ENCODE measurements at regions not wholly inside any gene's neighbourhood (a gene's known extent, or its start where the extent isn't known, plus 50 kb on each side); places are given as distances from the start of the nearest gene placed in this dataset.

DNA sequence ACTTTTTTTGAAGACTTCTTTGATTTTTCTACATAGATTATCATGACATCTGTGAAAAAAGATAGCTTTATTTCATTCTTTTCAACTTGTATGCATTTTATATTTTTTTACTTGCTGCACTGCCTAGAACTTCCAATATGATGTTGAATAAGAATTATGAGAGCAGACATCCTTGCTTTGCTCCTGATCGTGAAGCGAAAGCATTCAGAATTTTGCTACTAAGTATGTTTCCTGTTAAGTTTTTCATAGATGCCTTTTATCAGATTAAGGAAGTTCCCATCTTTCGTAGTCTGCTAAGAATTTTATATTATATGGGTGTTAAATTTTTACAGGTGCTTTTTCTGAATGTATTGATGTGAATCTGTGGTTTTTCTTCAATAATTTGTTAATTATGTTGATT is 163.4 kb upstream of the GADL1 start:
- DNase-seq (ENCODE audit: extremely low read depth, insufficient read length), result no peak
- no peaks in the 10 kb centered on the region for H3K27me3 ChIP-seq (replicated peaks; ENCODE audit: control insufficient read depth, insufficient read depth, low read length)
- no peaks in the 10 kb centered on the region for H3K36me3 ChIP-seq (ENCODE audit: control insufficient read depth, insufficient read depth, low read length)
- TF ChIP-seq, protein P1, sequence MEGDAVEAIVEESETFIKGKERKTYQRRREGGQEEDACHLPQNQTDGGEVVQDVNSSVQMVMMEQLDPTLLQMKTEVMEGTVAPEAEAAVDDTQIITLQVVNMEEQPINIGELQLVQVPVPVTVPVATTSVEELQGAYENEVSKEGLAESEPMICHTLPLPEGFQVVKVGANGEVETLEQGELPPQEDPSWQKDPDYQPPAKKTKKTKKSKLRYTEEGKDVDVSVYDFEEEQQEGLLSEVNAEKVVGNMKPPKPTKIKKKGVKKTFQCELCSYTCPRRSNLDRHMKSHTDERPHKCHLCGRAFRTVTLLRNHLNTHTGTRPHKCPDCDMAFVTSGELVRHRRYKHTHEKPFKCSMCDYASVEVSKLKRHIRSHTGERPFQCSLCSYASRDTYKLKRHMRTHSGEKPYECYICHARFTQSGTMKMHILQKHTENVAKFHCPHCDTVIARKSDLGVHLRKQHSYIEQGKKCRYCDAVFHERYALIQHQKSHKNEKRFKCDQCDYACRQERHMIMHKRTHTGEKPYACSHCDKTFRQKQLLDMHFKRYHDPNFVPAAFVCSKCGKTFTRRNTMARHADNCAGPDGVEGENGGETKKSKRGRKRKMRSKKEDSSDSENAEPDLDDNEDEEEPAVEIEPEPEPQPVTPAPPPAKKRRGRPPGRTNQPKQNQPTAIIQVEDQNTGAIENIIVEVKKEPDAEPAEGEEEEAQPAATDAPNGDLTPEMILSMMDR (IDR thresholded peaks at IDR 0.05; ENCODE audit: insufficient read depth, low read length, poor library complexity, severe bottlenecking), result no peak
- H3K4me3 ChIP-seq (replicated peaks; ENCODE audit: low read depth, low read length), result no peak overlapping the region

GRCh38 chr3:31064021-31064420 is 169.6 kb upstream of the GADL1 start:
- TF ChIP-seq, protein P1 (IDR thresholded peaks at IDR 0.05; ENCODE audit: insufficient read depth, low read length, poor library complexity, severe bottlenecking), result no peak
- no peaks in the 10 kb centered on the region for H3K27me3 ChIP-seq (replicated peaks; ENCODE audit: control insufficient read depth, insufficient read depth, low read length)
- H3K36me3 ChIP-seq (ENCODE audit: control insufficient read depth, insufficient read depth, low read length), result no peaks in the 10 kb centered on the region
- H3K4me3 ChIP-seq (replicated peaks; ENCODE audit: low read depth, low read length), result no peak overlapping the region
- no peak for DNase-seq (ENCODE audit: extremely low read depth, insufficient read length)

DNA sequence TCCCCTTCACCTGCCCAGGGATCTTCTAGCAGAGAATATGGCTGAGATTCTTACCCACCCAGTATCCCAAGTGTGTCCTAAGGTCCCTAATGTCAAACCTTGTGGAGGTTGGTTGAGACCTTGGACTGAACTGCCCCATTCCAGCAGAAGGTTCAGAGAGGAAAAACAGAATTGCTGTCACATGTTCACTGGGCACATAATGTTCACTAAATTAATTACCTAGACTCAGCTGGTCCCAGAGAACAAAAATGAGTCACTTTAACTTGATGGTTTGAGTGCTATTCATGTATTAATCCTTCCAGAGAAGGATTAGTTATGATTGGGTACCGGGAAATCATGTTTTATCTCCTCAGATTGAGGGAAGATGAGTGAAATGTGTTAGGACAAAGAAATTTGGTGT is 171.3 kb upstream of the GADL1 start:
- TF ChIP-seq, protein P1 (IDR thresholded peaks at IDR 0.05; ENCODE audit: insufficient read depth, low read length, poor library complexity, severe bottlenecking), result no peak
- no peak for DNase-seq (ENCODE audit: extremely low read depth, insufficient read length)
- H3K36me3 ChIP-seq (ENCODE audit: control insufficient read depth, insufficient read depth, low read length), result no peaks in the 10 kb centered on the region
- H3K27me3 ChIP-seq (replicated peaks; ENCODE audit: control insufficient read depth, insufficient read depth, low read length), result no peaks in the 10 kb centered on the region
- H3K4me3 ChIP-seq (replicated peaks; ENCODE audit: low read depth, low read length), result no peak overlapping the region

- H3K36me3 ChIP-seq (ENCODE audit: control insufficient read depth, insufficient read depth, low read length), result no peaks in the 10 kb centered on the region
- H3K27me3 ChIP-seq (replicated peaks; ENCODE audit: control insufficient read depth, insufficient read depth, low read length), result no peaks in the 10 kb centered on the region
- TF ChIP-seq, protein P1 (IDR thresholded peaks at IDR 0.05; ENCODE audit: insufficient read depth, low read length, poor library complexity, severe bottlenecking), result no peak
- DNase-seq (ENCODE audit: extremely low read depth, insufficient read length), result no peak
- no peak overlapping the region for H3K4me3 ChIP-seq (replicated peaks; ENCODE audit: low read depth, low read length)
These were observed 172.5 kb upstream of the GADL1 start for GRCh38 chr3:31067004-31067403.

GRCh38 chr3:31075471-31075870 is 181.0 kb upstream of the GADL1 start:
- no peak overlapping the region for H3K4me3 ChIP-seq (replicated peaks; ENCODE audit: low read depth, low read length)
- H3K27me3 ChIP-seq (replicated peaks; ENCODE audit: control insufficient read depth, insufficient read depth, low read length), result no peaks in the 10 kb centered on the region
- TF ChIP-seq, protein P1 (IDR thresholded peaks at IDR 0.05; ENCODE audit: insufficient read depth, low read length, poor library complexity, severe bottlenecking), result no peak
- no peak for DNase-seq (ENCODE audit: extremely low read depth, insufficient read length)
- H3K36me3 ChIP-seq (ENCODE audit: control insufficient read depth, insufficient read depth, low read length), result no peaks in the 10 kb centered on the region

DNA sequence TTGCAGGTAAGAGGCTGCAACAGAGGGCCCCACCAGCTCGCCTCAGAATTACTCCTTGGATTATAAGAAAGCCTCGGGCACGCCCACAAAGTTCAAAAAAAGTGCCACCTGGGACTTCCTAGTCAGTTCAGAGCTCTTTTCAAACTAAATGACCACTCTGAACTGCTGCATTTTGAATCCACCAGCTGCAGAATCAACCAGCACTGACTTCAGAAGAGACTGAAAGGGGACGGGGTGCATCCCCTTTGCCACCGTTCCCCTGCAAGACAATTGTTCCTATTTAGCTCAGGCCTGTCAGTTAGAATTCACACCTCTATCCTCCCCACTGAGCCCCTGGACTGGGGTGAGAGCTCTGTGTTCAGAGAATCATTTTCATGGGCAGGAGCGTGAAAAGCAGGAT is 181.4 kb upstream of the GADL1 start:
- H3K4me3 ChIP-seq (replicated peaks; ENCODE audit: low read depth, low read length), result no peak overlapping the region
- no peak for DNase-seq (ENCODE audit: extremely low read depth, insufficient read length)
- TF ChIP-seq, protein P1 (IDR thresholded peaks at IDR 0.05; ENCODE audit: insufficient read depth, low read length, poor library complexity, severe bottlenecking), result no peak
- no peaks in the 10 kb centered on the region for H3K27me3 ChIP-seq (replicated peaks; ENCODE audit: control insufficient read depth, insufficient read depth, low read length)
- no peaks in the 10 kb centered on the region for H3K36me3 ChIP-seq (ENCODE audit: control insufficient read depth, insufficient read depth, low read length)
